Left colon (tissue), 2 donors: ENCODE measurements at regions not wholly inside any gene's neighbourhood (a gene's known extent, or its start where the extent isn't known, plus 50 kb on each side); places are given as distances from the start of the nearest gene placed in this dataset.

Experiments
- ATAC-seq: fragments of 200-7000 bp; cut with Tn5 transposase; one replicate; pipeline ENCODE4 v1.9.1; 2020; ENCODE audit warnings: mild to moderate bottlenecking, moderate library complexity
- DNase-seq, 2 donors: peaks; one replicate each; pipeline ENCODE4 v3.0.0-alpha.2; 2020
- intact Hi-C, 2 donors: fragments of 100-400 bp; cut with DNase I in 1 of 2; cut with micrococcal nuclease in 1 of 2; formaldehyde crosslinking; loops; one replicate each; pipeline versions ENCODE4 v1.11.2 to v1.14.0; 2022; cut with DNase I, micrococcal nuclease
- donor health status: DM: no; HTN: no; CAD: no.
- donor health status: DM: yes; HTN: yes; CAD: no.

DNA sequence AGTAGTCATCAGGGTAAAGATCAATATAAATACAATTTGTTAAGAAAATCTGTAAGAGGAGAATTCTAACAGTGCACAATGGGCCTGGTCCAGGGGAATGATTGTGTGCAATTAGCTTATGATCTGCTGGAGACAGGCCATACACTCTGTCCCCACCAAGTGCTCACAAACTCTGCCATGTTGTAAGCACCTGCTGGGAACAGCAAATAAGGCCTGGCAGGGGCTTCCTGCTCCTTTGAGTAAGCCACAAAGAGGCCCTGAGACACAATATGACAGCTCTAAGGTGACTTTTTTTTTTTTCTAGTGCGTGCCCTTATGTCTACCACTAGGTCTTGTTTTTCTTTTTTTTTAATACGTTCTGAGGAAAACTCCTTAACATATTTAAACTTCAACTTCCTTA lies 866.3 kb upstream of the PCDH7 start:
- DNase-seq (no peak), ATAC-seq (no peak)
- intact Hi-C loops: no loop called here

- DNase-seq (no peak), ATAC-seq (no peak)
- intact Hi-C loops: no loop called here
Measured at GRCh38 chr4:29861307-29861706, 858.9 kb upstream of the PCDH7 start.

GRCh38 chr4:29867412-29867811 lies 852.8 kb upstream of the PCDH7 start:
- ATAC-seq: no peak
- intact Hi-C loops: no loop called here

DNA sequence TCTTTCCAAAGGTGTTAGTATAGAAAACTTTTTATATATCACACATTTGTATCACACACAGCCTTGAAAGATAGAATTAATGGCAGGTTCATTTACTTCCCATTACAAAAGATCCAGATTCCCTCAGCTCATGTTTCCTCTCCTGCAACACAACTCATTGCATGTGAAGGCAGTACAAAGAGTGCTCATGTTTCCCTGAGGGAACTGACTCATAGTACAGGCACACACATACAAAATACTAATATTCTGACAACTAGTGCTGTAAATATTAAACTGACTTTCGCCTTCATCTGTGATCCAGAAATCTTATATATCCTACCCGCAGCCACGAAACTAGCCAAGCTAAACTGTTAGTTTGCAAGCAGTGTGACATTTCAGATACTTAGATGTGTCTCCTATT lies 819.8 kb upstream of the PCDH7 start:
- intact Hi-C loops: no loop called here
- no peak for ATAC-seq
- no peak for DNase-seq

More at GRCh38 chr4:29867412-29867811, 852.8 kb upstream of the PCDH7 start:
- DNase-seq: no peak

DNA sequence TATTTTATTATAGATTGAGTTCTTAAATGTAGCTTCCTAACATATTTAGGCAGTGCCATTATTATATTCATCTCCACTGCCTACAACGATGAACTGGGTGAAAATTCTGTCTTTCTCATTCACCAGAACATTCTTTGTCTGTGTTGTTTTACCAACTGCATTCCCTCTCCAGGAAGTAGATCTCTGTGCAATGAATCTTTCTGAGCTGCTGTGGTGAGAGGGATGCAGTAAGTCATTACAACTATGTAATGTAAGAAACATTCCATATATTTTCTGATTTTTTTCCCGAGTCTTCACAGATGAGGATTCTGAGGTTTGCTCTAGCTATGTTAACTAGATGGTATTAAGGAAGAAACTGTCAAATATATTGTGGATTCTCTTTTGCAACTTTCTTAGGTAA lies 811.9 kb upstream of the PCDH7 start:
- ATAC-seq (no peak), DNase-seq (no peak)
- intact Hi-C loops: no loop called here

DNA sequence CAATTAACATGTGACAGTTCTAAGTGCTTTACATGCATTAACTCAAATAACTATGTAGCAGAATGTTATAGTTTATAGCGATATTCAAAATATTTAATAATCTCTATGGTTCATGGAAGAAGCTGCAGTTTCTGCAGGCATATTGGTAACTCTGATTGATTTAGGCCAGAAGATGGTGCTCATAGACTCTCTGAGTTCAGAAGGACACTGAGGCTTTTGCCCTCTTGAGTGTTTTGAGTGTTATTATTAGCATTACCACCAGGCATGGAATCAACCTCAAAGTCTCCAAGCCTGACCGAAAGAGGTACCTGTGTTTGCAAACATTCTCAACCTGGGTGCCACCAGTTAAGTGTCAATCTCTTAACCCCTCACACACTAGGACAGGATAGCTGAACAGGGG lies 792.3 kb upstream of the PCDH7 start:
- intact Hi-C loops: no loop called here
- ATAC-seq (no peak), DNase-seq (no peak)

DNA sequence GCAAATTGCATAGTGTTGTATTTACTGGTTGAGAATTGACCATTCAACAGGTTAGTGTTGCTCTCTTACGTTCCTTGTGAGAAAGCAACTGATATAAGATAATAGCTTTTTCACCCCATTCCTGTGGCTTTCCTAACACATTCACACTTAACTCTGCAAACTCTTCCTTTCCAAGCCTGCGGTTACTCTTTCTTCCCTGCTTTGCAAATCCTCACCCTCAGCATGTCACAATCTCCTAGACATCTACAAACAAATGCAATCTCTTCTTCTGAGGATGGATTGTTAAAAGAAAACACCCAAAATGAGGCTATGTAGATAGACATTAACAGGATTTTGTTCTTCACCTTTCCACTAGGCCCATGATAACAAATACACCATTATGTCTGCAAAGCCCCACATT lies 771.7 kb upstream of the PCDH7 start:
- ATAC-seq (no peak), DNase-seq (no peak)
- intact Hi-C loops: no loop called here

GRCh38 chr4:29948858-29949257 lies 771.3 kb upstream of the PCDH7 start:
- ATAC-seq (no peak), DNase-seq (no peak)
- intact Hi-C loops: no loop called here

- intact Hi-C loops: no loop called here
- no peak for ATAC-seq
- no peak for DNase-seq
Measured at GRCh38 chr4:29966386-29966785, 753.8 kb upstream of the PCDH7 start.

DNA sequence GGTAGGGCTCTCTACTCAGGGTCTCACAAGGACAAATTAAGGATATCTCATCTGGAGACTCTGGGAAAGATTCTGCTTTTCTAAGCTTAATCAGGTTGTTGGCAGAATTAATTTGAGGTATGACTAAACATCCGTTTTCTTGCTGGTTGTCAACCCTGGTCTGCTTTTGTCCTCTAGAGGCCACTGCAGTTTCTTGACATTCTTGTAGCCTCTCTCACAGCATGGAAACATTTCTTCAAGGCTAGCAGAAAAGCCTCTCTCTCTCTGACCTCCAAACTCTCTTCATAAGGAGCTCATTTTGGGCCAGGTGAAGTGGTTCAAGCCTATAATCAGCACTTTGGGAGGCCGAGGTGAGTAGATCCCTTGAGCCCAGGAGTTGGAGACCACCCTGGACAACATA lies 749.5 kb upstream of the PCDH7 start:
- DNase-seq (no peak), ATAC-seq (no peak)
- intact Hi-C loops: no loop called here

- intact Hi-C loops: no loop called here
- no peak for ATAC-seq
- DNase-seq: no peak
Measured at GRCh38 chr4:29972121-29972520, 748.0 kb upstream of the PCDH7 start.

- intact Hi-C loops: no loop called here
- DNase-seq (no peak), ATAC-seq (no peak)
Measured at GRCh38 chr4:29983890-29984289, 736.3 kb upstream of the PCDH7 start.

DNA sequence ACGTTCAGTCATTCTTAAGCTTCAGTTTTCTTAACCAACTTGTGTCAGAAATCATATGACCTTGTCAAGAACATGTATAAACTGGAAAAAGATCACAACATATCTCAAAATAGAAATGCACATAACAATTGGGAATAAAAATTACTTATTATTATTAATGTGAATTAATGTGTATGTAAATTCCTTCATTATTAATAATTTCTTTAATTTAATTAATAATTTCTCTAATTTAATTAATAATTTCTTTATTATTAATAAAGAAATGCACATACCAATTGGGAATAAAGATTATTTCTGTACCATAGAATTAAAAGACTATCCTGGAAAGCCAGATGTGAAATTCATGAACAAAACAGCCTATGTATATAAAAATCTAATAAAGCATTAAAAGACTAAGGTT lies 718.5 kb upstream of the PCDH7 start:
- ATAC-seq (no peak), DNase-seq (no peak)
- intact Hi-C loops: no loop called here

GRCh38 chr4:30002341-30002740 lies 717.8 kb upstream of the PCDH7 start:
- ATAC-seq: no peak
- no peak for DNase-seq
- intact Hi-C loops: no loop called here

DNA sequence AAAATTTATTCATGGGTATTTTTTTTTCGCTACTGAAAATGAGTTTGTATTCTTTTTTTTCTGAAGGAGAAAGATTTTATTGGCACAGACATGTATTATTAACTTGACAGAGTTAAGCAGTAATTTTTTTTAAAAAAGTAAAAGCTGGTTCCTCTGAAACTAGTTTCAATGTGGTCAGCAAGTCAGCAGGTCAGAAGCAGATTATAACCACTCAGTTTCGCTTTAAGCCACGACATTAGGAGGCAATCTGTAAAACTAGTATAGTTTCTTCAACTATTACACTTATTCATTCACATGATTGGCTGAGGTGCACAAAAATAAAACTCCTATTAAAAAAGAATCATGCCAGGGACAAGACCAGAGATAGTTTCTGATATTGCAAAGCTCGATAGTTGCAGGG lies 714.2 kb upstream of the PCDH7 start:
- no peak for DNase-seq
- intact Hi-C loops: no loop called here
- ATAC-seq: no peak

DNA sequence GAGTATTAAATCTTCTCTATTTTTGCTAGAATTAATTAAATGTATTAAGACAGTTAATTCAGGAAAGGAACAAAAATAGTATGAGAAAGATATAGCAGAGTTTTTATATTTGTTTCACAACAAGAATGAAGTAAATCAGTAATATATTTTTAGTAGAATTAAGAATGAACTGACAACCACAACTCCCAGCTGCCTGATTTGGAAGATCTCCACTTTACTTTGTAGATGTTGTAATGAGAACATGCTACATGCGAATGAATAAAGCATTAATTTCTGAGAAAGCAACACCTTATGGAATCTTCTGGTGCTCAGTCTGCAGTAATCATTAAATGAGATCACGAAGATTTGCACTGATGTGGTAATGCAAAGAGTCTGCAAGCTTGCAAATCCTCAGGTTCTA lies 695.6 kb upstream of the PCDH7 start:
- DNase-seq (no peak), ATAC-seq (no peak)
- intact Hi-C loops: no loop called here

GRCh38 chr4:30028826-30029225 lies 691.3 kb upstream of the PCDH7 start:
- intact Hi-C loops: no loop called here
- DNase-seq (no peak), ATAC-seq (no peak)

- DNase-seq: no peak
- no peak for ATAC-seq
- intact Hi-C loops: no loop called here
Measured at GRCh38 chr4:30056016-30056766, 664.0 kb upstream of the PCDH7 start.

DNA sequence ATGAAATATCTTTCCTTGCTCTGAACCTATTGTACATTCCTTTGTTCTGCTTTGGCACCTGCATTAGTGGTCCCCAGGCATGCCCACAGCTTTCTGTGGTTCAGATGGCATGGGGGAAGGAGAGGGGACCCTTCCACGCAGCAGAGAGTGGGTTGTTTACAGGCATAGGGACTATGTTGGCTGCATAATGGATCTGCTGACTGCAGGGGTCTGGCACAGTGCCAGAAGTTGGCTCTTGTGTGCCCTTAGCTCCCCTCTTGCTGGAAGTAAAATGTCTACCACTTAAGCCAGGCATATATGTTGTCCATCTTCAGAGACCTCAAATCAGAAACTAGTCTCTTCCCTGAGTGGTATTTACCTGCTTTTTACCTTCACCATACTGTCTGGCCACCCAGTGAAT lies 651.9 kb upstream of the PCDH7 start:
- ATAC-seq (no peak), DNase-seq (no peak)
- intact Hi-C loops: no loop called here

DNA sequence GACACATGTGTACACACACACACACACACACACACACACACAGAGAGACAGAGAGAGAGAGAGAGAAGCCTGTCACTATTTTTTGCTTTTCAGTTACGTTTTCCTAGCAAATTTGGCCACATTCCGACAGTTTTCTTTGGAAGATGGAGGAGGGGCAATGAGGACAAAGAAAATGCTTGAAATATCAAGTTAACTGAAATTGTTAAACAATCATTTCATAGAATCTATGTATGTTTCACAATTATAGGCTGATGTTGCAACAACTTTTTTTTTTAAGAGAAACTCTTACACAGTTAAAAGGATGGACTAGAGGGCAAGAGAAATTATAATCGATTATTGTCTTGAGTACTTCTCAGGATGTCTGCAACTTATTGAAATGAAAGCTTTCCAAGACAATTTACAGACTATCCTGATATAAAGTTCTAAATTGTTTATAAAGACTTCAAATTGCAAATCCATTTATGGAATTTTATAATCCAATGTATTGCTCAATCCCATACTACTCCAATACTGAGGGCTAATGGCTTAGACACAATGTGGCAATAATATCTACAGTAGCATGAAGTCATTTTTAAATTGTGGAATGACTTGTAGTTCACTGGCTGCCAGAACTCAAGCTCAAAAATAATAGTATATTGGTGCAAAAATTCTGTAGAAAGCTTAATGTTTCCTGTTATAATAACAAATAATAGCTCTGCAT lies 647.0 kb upstream of the PCDH7 start:
- DNase-seq (no peak), ATAC-seq (no peak)
- intact Hi-C loops: no loop called here
